ENCODE measurements at regions not wholly inside any gene's neighbourhood (a gene's known extent, or its start where the extent isn't known, plus 50 kb on each side); places are given as distances from the start of the nearest gene placed in this dataset.

DNA sequence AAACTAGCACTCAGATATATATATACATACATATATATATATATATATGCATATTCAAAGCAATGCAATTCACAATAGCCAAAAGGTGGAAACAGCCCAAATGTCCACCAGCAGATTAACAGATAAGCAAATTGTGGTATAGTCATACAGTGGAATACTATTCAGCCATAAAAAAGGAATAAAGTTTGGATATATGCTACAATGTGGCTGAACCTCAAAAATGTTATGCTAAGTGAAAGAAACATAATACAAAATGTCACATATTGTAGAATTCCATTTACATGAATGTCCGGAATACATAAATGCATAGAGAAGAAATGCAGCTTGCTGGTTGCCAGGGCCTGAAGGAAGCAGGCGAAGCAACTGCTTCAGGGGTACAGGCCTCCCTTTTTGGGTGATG, 143.4 kb downstream of the ATPSCKMT start:
- TF ChIP-seq, protein P1, sequence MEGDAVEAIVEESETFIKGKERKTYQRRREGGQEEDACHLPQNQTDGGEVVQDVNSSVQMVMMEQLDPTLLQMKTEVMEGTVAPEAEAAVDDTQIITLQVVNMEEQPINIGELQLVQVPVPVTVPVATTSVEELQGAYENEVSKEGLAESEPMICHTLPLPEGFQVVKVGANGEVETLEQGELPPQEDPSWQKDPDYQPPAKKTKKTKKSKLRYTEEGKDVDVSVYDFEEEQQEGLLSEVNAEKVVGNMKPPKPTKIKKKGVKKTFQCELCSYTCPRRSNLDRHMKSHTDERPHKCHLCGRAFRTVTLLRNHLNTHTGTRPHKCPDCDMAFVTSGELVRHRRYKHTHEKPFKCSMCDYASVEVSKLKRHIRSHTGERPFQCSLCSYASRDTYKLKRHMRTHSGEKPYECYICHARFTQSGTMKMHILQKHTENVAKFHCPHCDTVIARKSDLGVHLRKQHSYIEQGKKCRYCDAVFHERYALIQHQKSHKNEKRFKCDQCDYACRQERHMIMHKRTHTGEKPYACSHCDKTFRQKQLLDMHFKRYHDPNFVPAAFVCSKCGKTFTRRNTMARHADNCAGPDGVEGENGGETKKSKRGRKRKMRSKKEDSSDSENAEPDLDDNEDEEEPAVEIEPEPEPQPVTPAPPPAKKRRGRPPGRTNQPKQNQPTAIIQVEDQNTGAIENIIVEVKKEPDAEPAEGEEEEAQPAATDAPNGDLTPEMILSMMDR (conservative IDR thresholded peaks at IDR 0.05) = no peak
- TF ChIP-seq EZH2 (IDR thresholded peaks at IDR 0.05; ENCODE audit: low read depth) = no peak
